BLaER1 (cell line): ENCODE measurements at regions not wholly inside any gene's neighbourhood (a gene's known extent, or its start where the extent isn't known, plus 50 kb on each side); places are given as distances from the start of the nearest gene placed in this dataset.
"Not testable (repeated sequence)": the region's sequence is repeated elsewhere in the genome, so short reads cannot be mapped to it uniquely, and the experiment has no call there.

ENCODE experiments used
- H3K27ac ChIP-seq: shearing (Covaris generic); formaldehyde crosslinking; 2 replicates; pipeline ENCODE4 v1.8.1; 2022
- H3K27me3 ChIP-seq: shearing (Covaris generic); formaldehyde crosslinking; 2 replicates; pipeline ENCODE4 v1.8.1; 2022
- H3K36me3 ChIP-seq: shearing (Covaris generic); formaldehyde crosslinking; 2 replicates; pipeline ENCODE4 v1.8.1; 2022
- H3K4me1 ChIP-seq: shearing (Covaris generic); formaldehyde crosslinking; 2 replicates; pipeline ENCODE4 v1.8.1; 2022
- H3K4me2 ChIP-seq: shearing (Covaris generic); formaldehyde crosslinking; 2 replicates; pipeline ENCODE4 v1.8.1; 2022
- H3K4me3 ChIP-seq: shearing (Covaris generic); formaldehyde crosslinking; 2 replicates; pipeline ENCODE4 v1.8.1; 2022
- H3K9ac ChIP-seq: shearing (Covaris generic); formaldehyde crosslinking; 2 replicates; pipeline ENCODE4 v1.8.1; 2022
- H3K9me3 ChIP-seq: shearing (Covaris generic); formaldehyde crosslinking; 2 replicates; pipeline ENCODE4 v1.8.1; 2022
- H4K20me1 ChIP-seq: shearing (Covaris generic); formaldehyde crosslinking; 2 replicates; pipeline ENCODE4 v1.8.1; 2022
- Cebpa-rat ChIP-seq: shearing (Covaris generic); IDR thresholded peaks from 2 replicates; pipeline ENCODE4 v1.8.1; 2022

DNA sequence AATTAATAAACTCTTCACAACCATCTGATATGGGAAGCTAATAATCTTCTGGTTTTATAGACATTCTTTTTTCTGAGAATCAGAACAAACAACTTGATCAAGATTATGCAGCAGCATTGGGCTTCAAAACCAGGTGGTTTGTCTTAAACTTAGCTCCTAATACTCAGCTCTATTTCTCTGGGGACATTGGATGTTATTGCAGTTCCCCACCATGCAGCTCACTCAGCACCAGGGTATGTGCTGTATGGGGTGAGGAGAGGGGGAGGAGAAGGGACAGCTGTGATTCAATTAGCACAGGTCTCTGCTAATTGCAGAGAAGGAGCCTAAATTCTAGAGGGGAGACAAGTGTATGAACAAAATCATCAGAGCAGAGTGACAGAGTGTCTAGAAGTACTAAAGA lies 210.7 kb upstream of the TNC start:
- TF ChIP-seq Cebpa-rat = no peak
- Histone ChIP-seq H3K27me3 (no peaks in the 10 kb centered on the region), H3K36me3 (no peaks in the 10 kb centered on the region), H3K4me1 (peaks cover 12% of the 10 kb centered on the region), H3K27ac (no peak overlapping the region), H3K4me3 (no peak overlapping the region), H4K20me1 (no peaks in the 10 kb centered on the region), H3K9ac (no peak overlapping the region), H3K4me2 (no peak overlapping the region), H3K9me3 (no peaks in the 10 kb centered on the region)

GRCh38 chr9:115333277-115334070 lies 215.5 kb upstream of the TNC start:
- H4K20me1 ChIP-seq = no peaks in the 10 kb centered on the region
- H3K9me3 ChIP-seq = no peaks in the 10 kb centered on the region
- no peak overlapping the region for H3K9ac ChIP-seq
- peaks cover 13% of the 10 kb centered on the region for H3K4me1 ChIP-seq
- H3K4me2 ChIP-seq = peak overlapping the region; percentile 30; the same call in 1 of the 2 replicates
- no peaks in the 10 kb centered on the region for H3K27me3 ChIP-seq
- H3K4me3 ChIP-seq = no peak overlapping the region
- H3K36me3 ChIP-seq = no peaks in the 10 kb centered on the region
- no peak overlapping the region for H3K27ac ChIP-seq
- TF ChIP-seq Cebpa-rat = no peak

- Histone ChIP-seq H3K27ac (no peak overlapping the region), H3K9me3 (no peaks in the 10 kb centered on the region), H3K4me1 (peaks cover 13% of the 10 kb centered on the region), H3K4me3 (no peak overlapping the region), H3K9ac (no peak overlapping the region), H3K4me2 (no peak overlapping the region), H3K36me3 (no peaks in the 10 kb centered on the region), H4K20me1 (no peaks in the 10 kb centered on the region), H3K27me3 (no peaks in the 10 kb centered on the region)
- no peak for TF ChIP-seq Cebpa-rat
Measured at GRCh38 chr9:115335439-115335838, 217.5 kb upstream of the TNC start.

GRCh38 chr9:115340314-115340713 lies 222.4 kb upstream of the TNC start:
- no peak for TF ChIP-seq Cebpa-rat
- H3K4me2 ChIP-seq = no peak overlapping the region
- no peak overlapping the region for H3K4me3 ChIP-seq
- H3K27me3 ChIP-seq = no peaks in the 10 kb centered on the region
- H3K27ac ChIP-seq = no peak overlapping the region
- H3K9ac ChIP-seq = no peak overlapping the region
- H4K20me1 ChIP-seq = no peaks in the 10 kb centered on the region
- no peaks in the 10 kb centered on the region for H3K9me3 ChIP-seq
- H3K4me1 ChIP-seq = no peaks in the 10 kb centered on the region
- H3K36me3 ChIP-seq = no peaks in the 10 kb centered on the region

DNA sequence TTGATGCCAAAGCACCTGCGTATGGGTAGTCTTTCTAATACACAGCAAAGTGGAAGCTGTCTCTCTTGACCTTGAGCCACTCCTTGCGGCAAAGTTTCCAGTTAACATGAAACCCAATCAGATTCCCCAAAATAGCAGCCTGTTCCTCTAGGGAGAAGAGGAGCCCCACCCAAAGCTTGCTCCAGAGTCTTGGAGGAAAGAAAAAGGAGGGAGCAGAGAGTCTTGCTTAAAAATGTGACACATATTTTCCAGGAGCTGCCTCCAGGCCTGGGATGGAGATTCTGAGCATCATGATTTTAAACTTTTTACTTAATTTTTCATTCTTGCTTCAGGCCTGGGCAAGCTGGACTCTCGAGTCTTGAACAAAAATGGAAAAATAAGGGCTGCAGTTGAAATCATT lies 223.5 kb upstream of the TNC start:
- H3K36me3 ChIP-seq = no peaks in the 10 kb centered on the region
- H3K9me3 ChIP-seq = no peaks in the 10 kb centered on the region
- H3K27me3 ChIP-seq = no peaks in the 10 kb centered on the region
- no peak overlapping the region for H3K4me3 ChIP-seq
- H4K20me1 ChIP-seq = no peaks in the 10 kb centered on the region
- H3K4me2 ChIP-seq = no peak overlapping the region
- no peak overlapping the region for H3K27ac ChIP-seq
- H3K9ac ChIP-seq = no peak overlapping the region
- no peak for TF ChIP-seq Cebpa-rat
- no peaks in the 10 kb centered on the region for H3K4me1 ChIP-seq

DNA sequence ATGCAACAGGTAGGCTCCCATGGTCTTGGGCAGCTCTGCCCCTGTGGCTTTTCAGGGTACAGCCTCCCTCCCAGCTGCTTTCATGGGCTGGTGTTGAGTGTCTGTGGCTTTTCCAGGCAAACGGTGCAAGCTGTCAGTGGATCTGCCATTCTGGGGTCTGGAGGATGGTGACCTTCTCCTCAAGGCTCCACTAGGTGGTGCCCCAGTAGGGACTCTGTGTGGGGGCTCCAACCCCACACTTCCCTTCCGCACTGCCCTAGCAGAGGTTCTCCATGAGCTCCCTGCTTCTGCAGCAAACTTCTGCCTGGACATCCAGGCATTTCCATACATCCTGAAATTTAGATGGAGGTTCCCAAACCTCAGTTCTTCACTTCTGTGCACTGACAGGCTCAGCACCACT lies 229.8 kb upstream of the TNC start:
- not testable (repeated sequence) for H3K9ac ChIP-seq, H3K27me3 ChIP-seq, H3K4me3 ChIP-seq, H3K9me3 ChIP-seq, H4K20me1 ChIP-seq, H3K27ac ChIP-seq, H3K4me1 ChIP-seq, H3K36me3 ChIP-seq, H3K4me2 ChIP-seq

DNA sequence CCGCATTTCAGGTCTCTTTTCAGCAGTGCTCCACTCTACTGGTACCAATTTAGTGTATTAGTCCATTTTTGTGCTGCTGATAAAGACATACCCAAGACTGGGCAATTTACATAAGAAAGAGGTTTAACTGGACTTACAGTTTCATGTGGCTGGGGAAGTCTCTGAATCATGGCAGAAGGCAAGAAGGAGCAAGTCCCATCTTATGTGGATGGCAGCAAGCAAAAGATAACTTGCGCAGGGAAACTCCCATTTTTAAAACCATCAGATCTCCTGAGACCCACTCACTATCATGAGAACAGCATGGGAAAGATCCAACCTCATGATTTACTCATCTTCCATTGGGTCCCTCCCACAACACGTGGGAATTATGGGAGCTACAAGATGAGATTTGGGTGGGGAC lies 231.0 kb upstream of the TNC start:
- H3K4me2 ChIP-seq, H3K4me1 ChIP-seq, H3K4me3 ChIP-seq, H3K36me3 ChIP-seq, H3K27me3 ChIP-seq, H4K20me1 ChIP-seq, H3K9ac ChIP-seq, H3K9me3 ChIP-seq, H3K27ac ChIP-seq: not testable (repeated sequence)

GRCh38 chr9:115349542-115349941 lies 231.6 kb upstream of the TNC start:
- no peak overlapping the region for H3K27ac ChIP-seq
- no peak overlapping the region for H3K9ac ChIP-seq
- H4K20me1 ChIP-seq = no peaks in the 10 kb centered on the region
- H3K4me3 ChIP-seq = no peak overlapping the region
- TF ChIP-seq Cebpa-rat = no peak
- no peaks in the 10 kb centered on the region for H3K9me3 ChIP-seq
- peaks cover 8% of the 10 kb centered on the region; the same call in 1 of the 2 replicates for H3K4me1 ChIP-seq
- no peaks in the 10 kb centered on the region for H3K36me3 ChIP-seq
- no peaks in the 10 kb centered on the region for H3K27me3 ChIP-seq
- no peak overlapping the region for H3K4me2 ChIP-seq

DNA sequence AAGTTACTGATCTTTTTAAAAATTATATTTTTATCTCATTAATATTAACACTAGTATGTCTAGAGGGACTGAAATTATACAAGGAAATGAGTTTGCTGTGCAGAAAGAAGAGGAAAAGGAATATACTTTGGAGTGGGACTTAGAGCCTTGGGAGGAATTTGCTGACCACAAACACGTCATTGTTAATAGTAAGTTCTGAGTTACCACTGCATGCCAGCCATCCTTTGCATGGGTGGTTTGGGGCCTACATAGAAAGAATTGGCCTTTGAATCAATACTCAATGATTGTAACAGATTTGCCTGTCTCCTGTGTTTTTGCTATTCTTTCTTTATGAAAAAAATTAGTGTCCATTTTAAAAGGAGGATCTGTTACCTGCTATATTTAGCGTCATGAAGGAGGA lies 232.6 kb upstream of the TNC start:
- peaks cover 8% of the 10 kb centered on the region; the same call in 1 of the 2 replicates for H3K4me1 ChIP-seq
- H3K27me3 ChIP-seq = no peaks in the 10 kb centered on the region
- no peak overlapping the region for H3K27ac ChIP-seq
- no peak overlapping the region for H3K9ac ChIP-seq
- H3K36me3 ChIP-seq = no peaks in the 10 kb centered on the region
- H3K4me3 ChIP-seq = no peak overlapping the region
- no peaks in the 10 kb centered on the region for H4K20me1 ChIP-seq
- TF ChIP-seq Cebpa-rat = no peak
- H3K4me2 ChIP-seq = no peak overlapping the region
- no peaks in the 10 kb centered on the region for H3K9me3 ChIP-seq

DNA sequence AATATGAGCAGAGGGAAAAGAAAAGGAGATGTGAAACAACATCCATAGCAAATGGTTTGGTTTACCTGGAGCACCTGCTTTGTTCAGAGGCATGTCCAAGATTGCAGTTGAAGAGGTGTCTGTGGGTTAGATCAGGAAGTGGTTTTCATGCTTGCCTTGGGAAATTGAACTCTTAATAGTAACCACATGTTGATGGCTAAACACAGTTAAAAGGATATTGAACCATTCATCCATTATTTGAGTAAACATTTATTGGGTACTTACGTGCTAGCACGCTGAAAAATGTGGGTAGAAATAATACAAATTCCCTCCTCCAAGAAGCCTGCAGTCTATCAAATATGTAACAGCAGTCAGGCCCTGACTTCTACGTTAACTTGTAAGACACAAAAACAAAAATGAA lies 235.7 kb upstream of the TNC start:
- peaks cover 8% of the 10 kb centered on the region; the same call in 1 of the 2 replicates for H3K4me1 ChIP-seq
- no peaks in the 10 kb centered on the region for H3K9me3 ChIP-seq
- no peak for TF ChIP-seq Cebpa-rat
- H3K4me2 ChIP-seq = 0 out of 2 replicates have a peak overlapping the region, but pooled peaks have one; percentile 1
- H3K9ac ChIP-seq = no peak overlapping the region
- H3K27ac ChIP-seq = no peak overlapping the region
- H3K27me3 ChIP-seq = no peaks in the 10 kb centered on the region
- no peaks in the 10 kb centered on the region for H3K36me3 ChIP-seq
- no peaks in the 10 kb centered on the region for H4K20me1 ChIP-seq
- no peak overlapping the region for H3K4me3 ChIP-seq

- no peak for TF ChIP-seq Cebpa-rat
- Histone ChIP-seq H4K20me1 (no peaks in the 10 kb centered on the region), H3K9ac (no peak overlapping the region)
Measured at GRCh38 chr9:115357821-115358220, 239.9 kb upstream of the TNC start.

More at GRCh38 chr9:115357821-115358220, 239.9 kb upstream of the TNC start:
- peaks cover 8% of the 10 kb centered on the region; the same call in 1 of the 2 replicates for H3K4me1 ChIP-seq
- no peaks in the 10 kb centered on the region for H3K27me3 ChIP-seq
- no peaks in the 10 kb centered on the region for H3K9me3 ChIP-seq
- H3K27ac ChIP-seq = no peak overlapping the region
- H3K36me3 ChIP-seq = no peaks in the 10 kb centered on the region
- no peak overlapping the region for H3K4me2 ChIP-seq
- no peak overlapping the region for H3K4me3 ChIP-seq
